NCI-H748 (cell line): ENCODE measurements at regions not wholly inside any gene's neighbourhood (a gene's known extent, or its start where the extent isn't known, plus 50 kb on each side); places are given as distances from the start of the nearest gene placed in this dataset.
"Not testable (repeated sequence)": the region's sequence is repeated elsewhere in the genome, so short reads cannot be mapped to it uniquely, and the experiment has no call there.

Experiments
- DNase-seq: peaks from one replicate; lab custom pipeline; 2025; ENCODE audit not compliant: unreplicated experiment; lab: John Stamatoyannopoulos, UW

DNA sequence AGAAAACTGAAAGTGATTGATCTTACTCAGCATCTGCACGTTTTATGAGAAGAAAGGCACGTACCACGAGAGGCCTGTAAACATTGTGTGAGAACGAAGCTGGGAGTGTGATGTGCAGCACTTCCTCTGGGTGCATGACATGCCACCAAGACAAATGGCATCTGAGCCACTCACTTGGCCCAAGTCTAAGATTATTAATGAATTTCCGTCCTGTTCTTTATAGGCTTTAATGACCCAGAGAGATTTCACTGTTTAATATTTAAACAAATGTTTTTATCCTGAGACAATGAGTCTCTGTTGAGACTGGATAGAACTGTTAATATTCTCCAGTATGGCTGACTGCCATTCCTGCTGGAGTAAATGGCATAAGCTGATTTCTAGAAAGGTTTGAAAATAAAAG lies 172.6 kb upstream of the PHACTR1 start:
- no peak for DNase-seq

DNA sequence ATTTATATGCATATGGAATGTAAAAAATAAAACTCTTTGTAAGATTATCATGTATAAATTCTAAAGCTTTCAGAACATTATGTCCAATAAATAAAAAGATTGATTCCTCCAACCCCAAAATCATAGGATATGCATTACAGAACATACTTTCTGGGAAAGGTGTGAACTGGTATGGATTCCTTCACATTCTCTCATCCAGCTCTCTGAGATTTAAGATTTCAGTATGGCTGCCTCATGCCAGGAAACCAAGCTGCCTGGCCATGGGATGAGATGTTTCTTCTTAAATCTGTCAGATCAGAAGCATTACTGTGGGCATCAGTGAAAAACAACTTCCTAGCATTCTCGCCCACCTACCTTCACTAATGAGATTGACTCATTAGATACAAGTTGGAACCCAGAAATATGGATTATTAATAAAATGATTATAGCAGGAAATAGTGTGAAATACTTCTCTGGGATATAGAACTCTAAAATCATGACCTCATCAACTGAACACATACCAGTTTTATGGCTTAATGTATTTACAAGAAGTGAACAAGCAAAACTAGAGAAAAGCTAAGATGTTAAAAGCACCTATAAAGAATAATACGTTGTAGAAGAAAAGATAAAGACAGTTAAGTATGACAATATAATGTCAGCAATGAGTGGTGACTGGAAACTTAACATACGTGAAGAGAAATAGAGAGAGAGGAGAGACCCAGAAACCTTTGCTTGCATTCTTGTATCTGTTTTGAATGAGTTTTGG lies 171.6 kb upstream of the PHACTR1 start:
- no peak for DNase-seq

- no peak for DNase-seq
Measured at GRCh38 chr6:12545619-12546409, 170.8 kb upstream of the PHACTR1 start.

DNA sequence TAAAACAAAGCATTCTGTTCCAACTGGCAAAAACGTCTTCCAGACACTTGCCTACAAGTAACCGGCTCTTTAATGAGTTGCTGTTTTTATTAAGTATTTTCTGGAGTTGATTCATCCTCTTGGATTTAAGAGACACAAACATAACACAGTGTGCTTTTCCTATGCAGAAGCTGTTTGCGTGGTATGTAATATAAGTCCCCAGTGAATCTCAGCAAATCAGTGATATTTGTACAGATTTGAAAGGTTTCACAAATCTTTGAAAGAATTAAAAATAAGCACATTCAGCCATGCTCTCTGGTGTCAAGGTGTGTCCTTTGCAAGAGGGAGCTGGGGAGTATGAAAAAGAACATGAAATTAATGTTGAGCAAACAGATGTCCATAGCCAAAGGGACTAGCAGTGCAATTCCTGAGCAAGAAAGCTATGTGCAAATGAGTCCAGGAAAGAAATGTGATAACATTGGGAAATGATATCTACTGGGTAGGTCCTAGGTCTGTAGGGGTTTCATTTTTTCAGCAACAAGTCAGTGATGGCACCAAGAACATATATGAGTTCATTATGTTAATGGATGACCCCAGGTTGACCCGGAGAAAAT lies 170.1 kb upstream of the PHACTR1 start:
- no peak for DNase-seq

- no peak for DNase-seq
Measured at GRCh38 chr6:12548526-12548925, 168.0 kb upstream of the PHACTR1 start.

DNA sequence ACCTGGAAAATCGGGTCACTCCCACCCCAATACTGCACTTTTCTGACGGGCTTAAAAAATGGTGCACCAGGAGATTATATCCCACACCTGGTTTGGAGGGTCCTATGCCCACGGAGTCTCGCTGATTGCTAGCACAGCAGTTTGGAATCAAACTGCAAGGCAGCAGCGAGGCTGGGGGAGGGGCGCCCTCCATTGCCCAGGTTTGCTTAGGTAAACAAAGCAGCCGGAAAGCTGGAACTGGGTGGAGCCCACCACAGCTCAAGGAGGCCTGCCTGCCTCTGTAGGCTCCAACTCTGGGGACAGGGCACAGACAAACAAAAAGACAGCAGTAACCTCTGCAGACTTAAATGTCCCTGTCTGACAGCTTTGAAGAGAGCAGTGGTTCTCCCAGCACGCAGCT lies 167.1 kb upstream of the PHACTR1 start:
- DNase-seq: not testable (repeated sequence)

GRCh38 chr6:12554820-12555219 lies 161.7 kb upstream of the PHACTR1 start:
- not testable (repeated sequence) for DNase-seq

- DNase-seq: no peak
Measured at GRCh38 chr6:12555267-12555666, 161.3 kb upstream of the PHACTR1 start.

DNA sequence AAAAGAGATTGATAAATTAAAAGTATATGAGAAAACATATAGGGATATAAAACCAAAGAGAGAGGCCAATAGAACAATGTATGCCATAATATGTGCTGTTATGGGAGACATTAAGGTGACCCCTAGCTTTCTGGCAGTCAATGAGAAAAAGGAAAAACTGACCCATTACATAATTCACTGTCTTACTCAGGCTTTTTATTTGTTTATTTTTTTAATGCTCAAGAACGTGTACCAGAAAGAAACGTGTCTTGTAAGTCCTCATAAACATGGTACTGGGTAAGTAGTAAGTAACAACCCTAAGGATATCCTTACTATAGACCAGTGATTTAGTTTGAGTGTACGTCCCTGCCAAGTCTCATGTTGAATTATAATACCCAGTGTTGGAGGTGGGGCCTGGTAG lies 160.8 kb upstream of the PHACTR1 start:
- no peak for DNase-seq

DNA sequence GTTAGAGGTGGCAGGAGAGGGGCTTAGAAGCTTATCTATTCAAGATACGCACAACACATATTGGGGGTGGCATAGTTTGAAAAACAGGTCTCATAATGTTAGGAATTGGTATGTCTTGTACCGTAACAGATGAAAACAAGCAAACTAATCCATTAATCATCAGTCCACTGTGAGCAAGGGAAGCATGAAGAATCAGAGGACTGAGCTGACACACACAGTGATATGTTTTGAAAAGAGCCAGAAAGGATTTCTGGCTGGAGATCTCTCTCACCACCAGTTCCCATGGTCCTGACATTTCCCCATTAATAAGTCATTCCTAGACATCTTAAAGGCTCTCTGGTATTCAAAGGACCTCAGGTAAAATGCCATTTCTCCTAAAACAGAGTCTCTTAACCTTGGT lies 158.8 kb upstream of the PHACTR1 start:
- no peak for DNase-seq

- DNase-seq: no peak
Measured at GRCh38 chr6:12560315-12560714, 156.3 kb upstream of the PHACTR1 start.

DNA sequence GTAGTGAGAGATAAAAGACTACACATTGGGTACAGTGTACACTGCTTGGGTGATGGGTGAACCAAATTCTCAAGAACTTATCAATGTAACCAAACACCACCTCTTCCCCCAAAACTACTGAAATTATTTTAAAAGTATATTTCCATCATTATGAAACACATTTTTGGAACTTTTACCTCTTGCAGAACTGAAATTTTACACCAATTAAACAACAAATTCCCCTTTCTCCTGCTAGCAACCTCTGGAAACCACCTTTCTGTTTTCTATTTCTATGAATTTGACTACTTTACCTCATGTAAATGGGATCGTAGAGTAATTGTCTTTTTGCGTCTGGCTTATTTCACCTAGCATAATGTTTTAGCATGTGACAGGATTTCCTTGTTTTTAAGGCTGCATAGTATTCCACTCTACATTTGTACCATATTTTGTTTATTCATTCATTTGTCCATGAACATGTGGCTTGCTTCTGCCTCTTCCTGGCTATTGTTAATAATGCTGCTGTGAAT lies 149.9 kb upstream of the PHACTR1 start:
- DNase-seq: no peak

GRCh38 chr6:12567682-12568081 lies 148.9 kb upstream of the PHACTR1 start:
- no peak for DNase-seq

DNA sequence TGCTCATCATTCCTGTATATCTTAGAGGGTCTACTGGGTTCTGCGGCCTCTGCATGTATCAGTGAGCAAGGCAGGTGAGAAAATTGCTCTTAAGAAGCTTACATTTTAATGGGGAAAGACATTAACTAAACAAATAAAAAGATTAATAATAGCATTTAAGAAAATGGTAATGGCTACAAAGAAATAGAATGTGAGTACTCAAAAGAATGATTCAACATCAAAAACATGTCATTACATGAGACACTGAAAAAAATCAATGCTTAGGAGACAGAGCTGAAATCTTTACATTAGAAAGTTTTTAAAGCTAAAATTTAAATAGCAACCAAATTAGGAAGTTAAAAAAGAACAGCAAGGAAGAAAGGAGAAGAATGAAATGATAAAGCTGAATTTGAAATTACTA lies 146.9 kb upstream of the PHACTR1 start:
- no peak for DNase-seq

GRCh38 chr6:12570461-12571030 lies 146.0 kb upstream of the PHACTR1 start:
- DNase-seq: no peak

DNA sequence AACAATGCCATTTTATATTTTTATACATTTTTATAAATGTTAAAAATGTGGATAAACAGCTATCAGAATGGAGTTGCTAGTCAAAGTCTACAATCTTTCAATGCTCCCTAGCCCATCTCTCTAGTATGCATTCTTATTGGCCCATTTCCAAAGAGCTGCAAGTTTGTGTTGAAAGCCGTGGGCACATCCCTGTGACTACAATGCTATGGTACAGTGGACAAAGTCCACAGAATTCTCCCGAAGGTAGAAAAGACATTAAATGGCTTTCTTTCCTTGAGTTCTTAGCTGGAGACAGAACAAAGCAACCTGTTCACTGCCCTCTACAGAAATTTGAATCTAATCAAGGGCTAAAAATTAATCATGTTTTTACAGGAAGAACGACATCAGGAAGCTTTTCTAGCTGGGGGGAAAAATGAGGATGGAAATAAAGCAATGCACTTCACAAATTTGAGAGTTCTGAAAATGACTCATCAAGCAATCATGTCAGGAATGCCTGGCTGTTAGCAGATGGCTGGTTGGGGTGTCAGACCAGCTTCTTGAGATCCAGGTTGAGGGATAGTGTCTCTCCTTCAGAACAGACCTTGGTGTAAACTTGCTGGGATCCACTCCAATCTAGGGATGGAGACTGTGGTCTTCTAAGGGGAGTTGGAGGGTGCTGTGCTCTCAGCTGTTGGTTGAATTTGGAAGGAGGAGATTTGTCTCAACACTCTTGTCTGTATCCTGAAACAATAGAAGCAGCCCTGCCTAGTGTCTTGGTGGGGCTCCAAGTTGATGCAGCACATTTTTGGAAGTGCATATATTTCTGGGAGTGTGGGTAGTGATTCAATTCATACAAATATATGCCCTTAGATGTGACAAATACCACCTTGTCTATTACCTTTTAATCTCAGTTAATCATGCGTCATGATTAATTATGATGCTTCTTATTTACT lies 143.4 kb upstream of the PHACTR1 start:
- DNase-seq: no peak

- no peak for DNase-seq
Measured at GRCh38 chr6:12575961-12576360, 140.6 kb upstream of the PHACTR1 start.

GRCh38 chr6:12576389-12576788 lies 140.2 kb upstream of the PHACTR1 start:
- DNase-seq: no peak

GRCh38 chr6:12577124-12577850 lies 139.3 kb upstream of the PHACTR1 start:
- DNase-seq: no peak

GRCh38 chr6:12578097-12578496 lies 138.5 kb upstream of the PHACTR1 start:
- DNase-seq: no peak
